ENCODE measurements at regions not wholly inside any gene's neighbourhood (a gene's known extent, or its start where the extent isn't known, plus 50 kb on each side); places are given as distances from the start of the nearest gene placed in this dataset.
A peak's percentile ranks its signal among the peaks of the same experiment; 100 is the strongest.
"Not testable (repeated sequence)": the region's sequence is repeated elsewhere in the genome, so short reads cannot be mapped to it uniquely, and the experiment has no call there.

- no peak for DNase-seq (ENCODE audit: low read depth)
Measured at GRCh38 chr3:150128126-150128525, 157.4 kb upstream of the PFN2 start.

GRCh38 chr3:150127011-150127490, 156.4 kb upstream of the PFN2 start:
- no peak for DNase-seq (ENCODE audit: low read depth)

- DNase-seq (ENCODE audit: low read depth), result no peak
Measured at GRCh38 chr3:150124142-150124541, 153.4 kb upstream of the PFN2 start.

- not testable (repeated sequence) for DNase-seq (ENCODE audit: low read depth)
Measured at GRCh38 chr3:150123249-150123648, 152.6 kb upstream of the PFN2 start.

- DNase-seq (ENCODE audit: low read depth), result no peak
Measured at GRCh38 chr3:150118219-150118618, 147.5 kb upstream of the PFN2 start.

GRCh38 chr3:150117076-150117475, 146.4 kb upstream of the PFN2 start:
- no peak for DNase-seq (ENCODE audit: low read depth)

- DNase-seq (ENCODE audit: low read depth), result no peak
Measured at GRCh38 chr3:150116196-150116595, 145.5 kb upstream of the PFN2 start.

GRCh38 chr3:150114873-150115540, 144.3 kb upstream of the PFN2 start:
- DNase-seq (ENCODE audit: low read depth), result no peak

GRCh38 chr3:150114273-150114672, 143.6 kb upstream of the PFN2 start:
- no peak for DNase-seq (ENCODE audit: low read depth)

- DNase-seq (ENCODE audit: low read depth), result no peak
Measured at GRCh38 chr3:150110097-150110496, 139.4 kb upstream of the PFN2 start.

- no peak for DNase-seq (ENCODE audit: low read depth)
Measured at GRCh38 chr3:150107429-150108175, 136.9 kb upstream of the PFN2 start.

GRCh38 chr3:150106740-150107428, 136.2 kb upstream of the PFN2 start:
- peak; percentile 90 for DNase-seq (ENCODE audit: low read depth)

GRCh38 chr3:150105886-150106612, 135.4 kb upstream of the PFN2 start:
- DNase-seq (ENCODE audit: low read depth), result no peak

- no peak for DNase-seq (ENCODE audit: low read depth)
Measured at GRCh38 chr3:150105025-150105424, 134.3 kb upstream of the PFN2 start.

GRCh38 chr3:150104564-150104963, 133.9 kb upstream of the PFN2 start:
- no peak for DNase-seq (ENCODE audit: low read depth)

GRCh38 chr3:150101016-150101415, 130.3 kb upstream of the PFN2 start:
- DNase-seq (ENCODE audit: low read depth), result no peak

GRCh38 chr3:150098621-150099020, 127.9 kb upstream of the PFN2 start:
- DNase-seq (ENCODE audit: low read depth), result no peak

GRCh38 chr3:150097588-150097890, 126.8 kb upstream of the PFN2 start:
- no peak for DNase-seq (ENCODE audit: low read depth)

- no peak for DNase-seq (ENCODE audit: low read depth)
Measured at GRCh38 chr3:150096700-150097587, 126.2 kb upstream of the PFN2 start.

GRCh38 chr3:150094150-150094933, 123.6 kb upstream of the PFN2 start:
- no peak for DNase-seq (ENCODE audit: low read depth)

GRCh38 chr3:150091626-150092025, 120.9 kb upstream of the PFN2 start:
- DNase-seq (ENCODE audit: low read depth), result no peak
